ENCODE measurements at regions not wholly inside any gene's neighbourhood (a gene's known extent, or its start where the extent isn't known, plus 50 kb on each side); places are given as distances from the start of the nearest gene placed in this dataset.

DNA sequence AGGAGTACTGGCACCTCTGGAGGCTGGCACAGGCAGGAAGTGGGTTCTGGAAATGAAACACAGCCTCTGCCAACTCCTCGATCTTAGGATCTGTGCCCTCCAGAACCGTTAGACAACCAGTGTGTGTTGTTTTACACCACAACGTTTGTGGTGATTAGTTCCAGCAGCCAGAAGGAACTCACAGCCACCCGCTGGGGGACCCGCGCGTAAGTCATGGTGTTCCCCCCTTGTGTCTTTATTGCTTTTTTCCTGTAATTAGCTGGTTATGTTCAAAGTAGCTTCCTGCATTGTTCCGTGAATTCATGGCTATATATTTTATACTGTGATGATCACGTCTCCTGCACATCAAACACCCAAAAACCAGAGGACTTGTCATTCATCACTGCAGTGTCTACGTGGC, 117.4 kb downstream of the RNASET2 start:
- TF ChIP-seq ISL1 (CRISPR knock-in tag; IDR thresholded peaks at IDR 0.05) (no peak), ZNF8 (CRISPR knock-in tag; IDR thresholded peaks at IDR 0.05) (no peak), PPARA (CRISPR knock-in tag; IDR thresholded peaks at IDR 0.05; ENCODE audit: borderline replicate concordance) (no peak), GLIS3 (CRISPR knock-in tag; IDR thresholded peaks at IDR 0.05) (no peak), OSR1 (CRISPR knock-in tag; IDR thresholded peaks at IDR 0.05) (no peak), TCF4 (CRISPR knock-in tag; IDR thresholded peaks at IDR 0.05; ENCODE audit: borderline replicate concordance) (no peak), ZNF70 (CRISPR knock-in tag; IDR thresholded peaks at IDR 0.05) (no peak), ZFP3 (CRISPR knock-in tag; IDR thresholded peaks at IDR 0.05) (no peak), BACH2 (CRISPR knock-in tag; IDR thresholded peaks at IDR 0.05; ENCODE audit: borderline replicate concordance) (no peak), ARNTL (CRISPR knock-in tag; IDR thresholded peaks at IDR 0.05; ENCODE audit: borderline replicate concordance, low read depth) (no peak), SNAI2 (CRISPR knock-in tag; IDR thresholded peaks at IDR 0.05) (no peak), ZFP30 (CRISPR knock-in tag; IDR thresholded peaks at IDR 0.05) (no peak)
- TF ChIP-seq, protein P1, sequence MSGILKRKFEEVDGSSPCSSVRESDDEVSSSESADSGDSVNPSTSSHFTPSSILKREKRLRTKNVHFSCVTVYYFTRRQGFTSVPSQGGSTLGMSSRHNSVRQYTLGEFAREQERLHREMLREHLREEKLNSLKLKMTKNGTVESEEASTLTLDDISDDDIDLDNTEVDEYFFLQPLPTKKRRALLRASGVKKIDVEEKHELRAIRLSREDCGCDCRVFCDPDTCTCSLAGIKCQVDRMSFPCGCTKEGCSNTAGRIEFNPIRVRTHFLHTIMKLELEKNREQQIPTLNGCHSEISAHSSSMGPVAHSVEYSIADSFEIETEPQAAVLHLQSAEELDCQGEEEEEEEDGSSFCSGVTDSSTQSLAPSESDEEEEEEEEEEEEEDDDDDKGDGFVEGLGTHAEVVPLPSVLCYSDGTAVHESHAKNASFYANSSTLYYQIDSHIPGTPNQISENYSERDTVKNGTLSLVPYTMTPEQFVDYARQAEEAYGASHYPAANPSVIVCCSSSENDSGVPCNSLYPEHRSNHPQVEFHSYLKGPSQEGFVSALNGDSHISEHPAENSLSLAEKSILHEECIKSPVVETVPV (CRISPR knock-in tag; IDR thresholded peaks at IDR 0.05): no peak
- TF ChIP-seq, protein P2, sequence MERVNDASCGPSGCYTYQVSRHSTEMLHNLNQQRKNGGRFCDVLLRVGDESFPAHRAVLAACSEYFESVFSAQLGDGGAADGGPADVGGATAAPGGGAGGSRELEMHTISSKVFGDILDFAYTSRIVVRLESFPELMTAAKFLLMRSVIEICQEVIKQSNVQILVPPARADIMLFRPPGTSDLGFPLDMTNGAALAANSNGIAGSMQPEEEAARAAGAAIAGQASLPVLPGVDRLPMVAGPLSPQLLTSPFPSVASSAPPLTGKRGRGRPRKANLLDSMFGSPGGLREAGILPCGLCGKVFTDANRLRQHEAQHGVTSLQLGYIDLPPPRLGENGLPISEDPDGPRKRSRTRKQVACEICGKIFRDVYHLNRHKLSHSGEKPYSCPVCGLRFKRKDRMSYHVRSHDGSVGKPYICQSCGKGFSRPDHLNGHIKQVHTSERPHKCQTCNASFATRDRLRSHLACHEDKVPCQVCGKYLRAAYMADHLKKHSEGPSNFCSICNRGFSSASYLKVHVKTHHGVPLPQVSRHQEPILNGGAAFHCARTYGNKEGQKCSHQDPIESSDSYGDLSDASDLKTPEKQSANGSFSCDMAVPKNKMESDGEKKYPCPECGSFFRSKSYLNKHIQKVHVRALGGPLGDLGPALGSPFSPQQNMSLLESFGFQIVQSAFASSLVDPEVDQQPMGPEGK (CRISPR knock-in tag; IDR thresholded peaks at IDR 0.05; ENCODE audit: borderline replicate concordance): no peak
- TF ChIP-seq, protein P3, sequence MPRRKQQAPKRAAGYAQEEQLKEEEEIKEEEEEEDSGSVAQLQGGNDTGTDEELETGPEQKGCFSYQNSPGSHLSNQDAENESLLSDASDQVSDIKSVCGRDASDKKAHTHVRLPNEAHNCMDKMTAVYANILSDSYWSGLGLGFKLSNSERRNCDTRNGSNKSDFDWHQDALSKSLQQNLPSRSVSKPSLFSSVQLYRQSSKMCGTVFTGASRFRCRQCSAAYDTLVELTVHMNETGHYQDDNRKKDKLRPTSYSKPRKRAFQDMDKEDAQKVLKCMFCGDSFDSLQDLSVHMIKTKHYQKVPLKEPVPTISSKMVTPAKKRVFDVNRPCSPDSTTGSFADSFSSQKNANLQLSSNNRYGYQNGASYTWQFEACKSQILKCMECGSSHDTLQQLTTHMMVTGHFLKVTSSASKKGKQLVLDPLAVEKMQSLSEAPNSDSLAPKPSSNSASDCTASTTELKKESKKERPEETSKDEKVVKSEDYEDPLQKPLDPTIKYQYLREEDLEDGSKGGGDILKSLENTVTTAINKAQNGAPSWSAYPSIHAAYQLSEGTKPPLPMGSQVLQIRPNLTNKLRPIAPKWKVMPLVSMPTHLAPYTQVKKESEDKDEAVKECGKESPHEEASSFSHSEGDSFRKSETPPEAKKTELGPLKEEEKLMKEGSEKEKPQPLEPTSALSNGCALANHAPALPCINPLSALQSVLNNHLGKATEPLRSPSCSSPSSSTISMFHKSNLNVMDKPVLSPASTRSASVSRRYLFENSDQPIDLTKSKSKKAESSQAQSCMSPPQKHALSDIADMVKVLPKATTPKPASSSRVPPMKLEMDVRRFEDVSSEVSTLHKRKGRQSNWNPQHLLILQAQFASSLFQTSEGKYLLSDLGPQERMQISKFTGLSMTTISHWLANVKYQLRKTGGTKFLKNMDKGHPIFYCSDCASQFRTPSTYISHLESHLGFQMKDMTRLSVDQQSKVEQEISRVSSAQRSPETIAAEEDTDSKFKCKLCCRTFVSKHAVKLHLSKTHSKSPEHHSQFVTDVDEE (CRISPR knock-in tag; IDR thresholded peaks at IDR 0.05): no peak
- no peak for ATAC-seq

DNA sequence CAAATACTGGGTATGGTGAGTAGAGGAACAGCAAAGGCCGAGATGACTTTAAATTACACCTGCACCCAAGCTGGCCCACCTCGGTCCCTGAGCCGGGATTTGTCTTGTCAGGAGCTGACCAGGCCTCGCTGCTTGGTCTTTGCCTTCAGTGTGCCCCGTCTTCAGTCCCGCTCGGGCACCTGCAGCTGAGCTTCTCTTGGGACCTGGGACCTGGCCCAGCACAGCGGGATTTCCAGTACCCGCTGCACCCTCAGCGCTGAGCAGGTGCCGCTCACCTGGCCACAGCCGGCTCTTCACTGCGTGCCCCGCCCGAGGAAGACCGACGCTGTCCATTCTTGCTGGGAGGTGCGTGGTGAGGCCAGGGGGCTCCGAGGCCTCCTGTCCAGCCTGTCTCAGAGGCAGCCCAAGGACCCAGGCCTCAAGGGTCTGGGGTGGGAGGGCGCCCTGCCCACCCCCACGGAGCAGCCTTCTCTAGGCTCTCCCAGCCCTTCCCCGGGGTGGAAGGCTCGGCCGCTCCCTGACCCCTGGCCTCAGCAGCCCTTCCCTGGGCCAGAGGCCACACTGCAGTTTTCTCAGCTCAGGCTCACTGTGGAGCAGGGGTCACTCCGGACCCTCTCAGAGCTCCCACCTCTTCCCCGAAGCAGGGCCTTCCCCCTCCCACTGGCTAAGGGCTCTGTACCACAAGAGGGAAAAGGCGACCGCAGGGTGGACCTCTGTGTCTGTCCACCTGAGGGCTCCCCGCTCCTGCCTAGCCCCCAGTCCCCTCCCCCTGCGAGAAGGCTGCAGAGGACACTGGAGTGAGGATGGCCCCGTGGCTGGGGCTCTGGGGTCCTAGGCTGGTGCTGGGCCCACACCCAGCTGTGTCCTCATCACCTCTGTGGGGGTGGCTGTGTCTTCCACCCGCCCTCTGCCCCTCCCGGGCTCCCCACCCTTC, 119.3 kb downstream of the RNASET2 start:
- ATAC-seq: no peak
- TF ChIP-seq ESRRG (CRISPR knock-in tag; IDR thresholded peaks at IDR 0.05) (no peak), ARNTL (CRISPR knock-in tag; IDR thresholded peaks at IDR 0.05; ENCODE audit: borderline replicate concordance, low read depth) (no peak), ISL1 (CRISPR knock-in tag; IDR thresholded peaks at IDR 0.05) (no peak), ZNF565 (CRISPR knock-in tag; conservative IDR thresholded peaks at IDR 0.05; ENCODE audit: low read depth) (no peak), CSDC2 (CRISPR knock-in tag; IDR thresholded peaks at IDR 0.05) (no peak), TOX (CRISPR knock-in tag; IDR thresholded peaks at IDR 0.05; ENCODE audit: borderline replicate concordance) (no peak), BACH2 (CRISPR knock-in tag; IDR thresholded peaks at IDR 0.05; ENCODE audit: borderline replicate concordance) (no peak), ZFP30 (CRISPR knock-in tag; IDR thresholded peaks at IDR 0.05) (no peak), ZNF70 (CRISPR knock-in tag; IDR thresholded peaks at IDR 0.05) (no peak)
- TF ChIP-seq, protein P1 (CRISPR knock-in tag; IDR thresholded peaks at IDR 0.05): no peak
- TF ChIP-seq, protein P4, sequence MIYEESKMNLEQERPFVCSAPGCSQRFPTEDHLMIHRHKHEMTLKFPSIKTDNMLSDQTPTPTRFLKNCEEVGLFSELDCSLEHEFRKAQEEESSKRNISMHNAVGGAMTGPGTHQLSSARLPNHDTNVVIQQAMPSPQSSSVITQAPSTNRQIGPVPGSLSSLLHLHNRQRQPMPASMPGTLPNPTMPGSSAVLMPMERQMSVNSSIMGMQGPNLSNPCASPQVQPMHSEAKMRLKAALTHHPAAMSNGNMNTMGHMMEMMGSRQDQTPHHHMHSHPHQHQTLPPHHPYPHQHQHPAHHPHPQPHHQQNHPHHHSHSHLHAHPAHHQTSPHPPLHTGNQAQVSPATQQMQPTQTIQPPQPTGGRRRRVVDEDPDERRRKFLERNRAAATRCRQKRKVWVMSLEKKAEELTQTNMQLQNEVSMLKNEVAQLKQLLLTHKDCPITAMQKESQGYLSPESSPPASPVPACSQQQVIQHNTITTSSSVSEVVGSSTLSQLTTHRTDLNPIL (CRISPR knock-in tag; IDR thresholded peaks at IDR 0.05; ENCODE audit: low read depth): no peak
- TF ChIP-seq, protein P3 (CRISPR knock-in tag; IDR thresholded peaks at IDR 0.05): no peak

All from SK-N-SH treated with all-trans-retinoic acid at 6 μM for 48 hours (cell line).